HCT116 (cell line): ENCODE measurements at regions not wholly inside any gene's neighbourhood (a gene's known extent, or its start where the extent isn't known, plus 50 kb on each side); places are given as distances from the start of the nearest gene placed in this dataset.

Source experiments
- ATAC-seq: fragments of 200-7000 bp; cut with Tn5 transposase; 2 replicates; pipeline ENCODE4 v1.9.1; 2020; ENCODE audit warnings: mild to moderate bottlenecking, moderate library complexity
- BruUV-seq: library from RNA; stranded (reverse); fragments of 400-500 nt; replicated peaks from 2 replicates; lab custom pipeline; 2021; lab: Mats Ljungman, UMichigan
- CTCF ChIA-PET: fragments of 300-600 bp; sonication (Branson Sonifier 250); formaldehyde crosslinking; loops from one replicate; lab custom pipeline; 2021; ENCODE audit warnings: antibody characterized with exemption; lab: Charles Lee
- POLR2A ChIA-PET: fragments of 300-600, 350-600 bp; sonication (Branson Sonifier 250); formaldehyde crosslinking; loops from one replicate; lab custom pipeline; 2021; ENCODE audit warnings: antibody characterized with exemption; lab: Charles Lee
- RAD21 ChIA-PET, 2 experiments: fragments of 300-600 bp; sonication (Branson Sonifier 250); formaldehyde crosslinking; loops; one replicate each; lab custom pipeline; 2023; ENCODE audit warnings: low total read pairs in 2 of 2; ENCODE audit not compliant: uncharacterized antibody in 2 of 2, unreplicated experiment in 2 of 2, low non-redundant PET in 1 of 2; lab: Charles Lee
- DNase-seq: peaks from one replicate; pipeline ENCODE4 v3.0.0-alpha.2; 2010; ENCODE audit warnings: low read depth, low spot score
- H2AFZ ChIP-seq: fragments of 200-600 bp; shearing (Covaris generic), sonication (generic); 2 replicates; pipeline ENCODE4 v1.6.1; 2017; ENCODE audit warnings: low read depth, mixed run types, mixed read lengths, antibody characterized with exemption, low read length; ENCODE audit not compliant: poor library complexity, severe bottlenecking
- H3K27ac ChIP-seq: 2 replicates; pipeline ENCODE4 v1.5.1; 2012; ENCODE audit warnings: low read depth, low read length
- H3K27me3 ChIP-seq: fragments of 200-600 bp; sonication (generic); 2 replicates; pipeline ENCODE4 v1.6.1; 2016; ENCODE audit warnings: mixed run types, low read length, mixed read lengths; ENCODE audit not compliant: insufficient read depth
- H3K36me3 ChIP-seq, 2 experiments: fragments of 200-500 bp in 1 of 2; fragments of 200-600 bp in 1 of 2; sonication (Bioruptor generic) in 1 of 2; sonication (generic) in 1 of 2; 2 replicates each; pipeline versions ENCODE4 v1.5.1 to v1.6.1; 2014 to 2016; ENCODE audit warnings: low read length in 2 of 2, inconsistent platforms in 1 of 2, mixed read lengths in 1 of 2, mixed run types in 1 of 2; ENCODE audit not compliant: insufficient read depth in 2 of 2, control insufficient read depth in 1 of 2
- H3K4me1 ChIP-seq, 2 experiments: fragments of 200-600 bp in 1 of 2; sonication (generic) in 1 of 2; 2 replicates each; pipeline versions ENCODE4 v1.5.1 to v1.6.1; 2012 to 2017; ENCODE audit warnings: low read length in 2 of 2, inconsistent platforms in 1 of 2, mild to moderate bottlenecking in 1 of 2, mixed read lengths in 1 of 2, mixed run types in 1 of 2, moderate library complexity in 1 of 2; ENCODE audit not compliant: insufficient read depth in 2 of 2, control insufficient read depth in 1 of 2
- H3K4me2 ChIP-seq: fragments of 200-600 bp; sonication (generic); 2 replicates; pipeline ENCODE4 v1.6.1; 2017; ENCODE audit warnings: mixed run types, low read length, mixed read lengths
- H3K4me3 ChIP-seq, 2 experiments: fragments of 200-600 bp in 1 of 2; sonication (generic) in 1 of 2; replicated peaks in 1 of 2; 2 replicates each; pipeline ENCODE4 v1.5.1; 2011 to 2016; ENCODE audit warnings: low read length in 2 of 2, control low read depth in 1 of 2, low read depth in 1 of 2, mild to moderate bottlenecking in 1 of 2, mixed read lengths in 1 of 2, mixed run types in 1 of 2
- H3K79me2 ChIP-seq: fragments of 200-600 bp; sonication (generic); 2 replicates; pipeline ENCODE4 v1.6.1; 2017; ENCODE audit warnings: mild to moderate bottlenecking, mixed run types, low read length, moderate library complexity, mixed read lengths; ENCODE audit not compliant: insufficient read depth
- H3K9ac ChIP-seq: fragments of 200-600 bp; sonication (generic); 2 replicates; pipeline ENCODE4 v1.6.1; 2016; ENCODE audit warnings: low read length, mixed read lengths
- H3K9me2 ChIP-seq: fragments of 200-600 bp; sonication (generic), shearing (Covaris generic); 2 replicates; pipeline ENCODE4 v1.6.1; 2017; ENCODE audit warnings: mixed run types, mild to moderate bottlenecking, moderate library complexity; ENCODE audit not compliant: insufficient read depth
- H3K9me3 ChIP-seq, 2 experiments: fragments of 200-500 bp in 1 of 2; fragments of 200-600 bp in 1 of 2; sonication (Bioruptor generic) in 1 of 2; sonication (generic) in 1 of 2; 2 replicates each; pipeline ENCODE4 v1.6.1; 2014 to 2017; ENCODE audit warnings: low read length in 2 of 2, mixed read lengths in 2 of 2, inconsistent platforms in 1 of 2, low read depth in 1 of 2, mild to moderate bottlenecking in 1 of 2, mixed run types in 1 of 2, moderate library complexity in 1 of 2; ENCODE audit not compliant: control insufficient read depth in 1 of 2, insufficient read depth in 1 of 2
- H4K20me1 ChIP-seq: fragments of 200-600 bp; sonication (generic), shearing (Covaris generic); 2 replicates; pipeline ENCODE4 v1.6.1; 2017; ENCODE audit warnings: mixed run types, mild to moderate bottlenecking, moderate library complexity; ENCODE audit not compliant: insufficient read depth
- CEBPB ChIP-seq: IDR thresholded peaks from 2 replicates; pipeline ENCODE4 v1.6.1; 2012; ENCODE audit warnings: low read depth
- ELF1 ChIP-seq: IDR thresholded peaks from 2 replicates; pipeline ENCODE4 v1.6.1; 2012; ENCODE audit warnings: low read depth, borderline replicate concordance
- EZH2 ChIP-seq: fragments of 200-600 bp; sonication (generic); IDR thresholded peaks from 2 replicates; pipeline ENCODE4 v1.6.1; 2017; ENCODE audit warnings: antibody characterized with exemption, mixed run types
- EZH2phosphoT487 ChIP-seq: fragments of 200-600 bp; IDR thresholded peaks from 2 replicates; pipeline ENCODE4 v1.6.1; 2018; ENCODE audit warnings: antibody characterized with exemption, borderline replicate concordance
- FOSL1 ChIP-seq: IDR thresholded peaks from 2 replicates; pipeline ENCODE4 v1.6.1; 2012; ENCODE audit warnings: low read depth
- JUND ChIP-seq: IDR thresholded peaks from 2 replicates; pipeline ENCODE4 v1.6.1; 2012
- POLR2A ChIP-seq: IDR thresholded peaks from 2 replicates; pipeline ENCODE4 v1.7.0; 2011; ENCODE audit warnings: borderline replicate concordance; ENCODE audit not compliant: insufficient read depth, insufficient read length; ENCODE audit errors: extremely low read depth
- POLR2AphosphoS5 ChIP-seq: IDR thresholded peaks from 2 replicates; pipeline ENCODE4 v1.6.1; 2011; ENCODE audit warnings: mild to moderate bottlenecking, low read depth, low read length, moderate library complexity
- RAD21 ChIP-seq: IDR thresholded peaks from 2 replicates; pipeline ENCODE4 v1.6.1; 2012; ENCODE audit warnings: low read depth, mild to moderate bottlenecking
- SIN3A ChIP-seq: IDR thresholded peaks from 2 replicates; pipeline ENCODE4 v1.6.1; 2012; ENCODE audit warnings: low read depth
- SP1 ChIP-seq: IDR thresholded peaks from 2 replicates; pipeline ENCODE4 v1.6.1; 2012; ENCODE audit warnings: low read depth
- SRF ChIP-seq: IDR thresholded peaks from 2 replicates; pipeline ENCODE4 v1.6.1; 2012; ENCODE audit warnings: low read depth
- TCF7L2 ChIP-seq: IDR thresholded peaks from 2 replicates; pipeline ENCODE4 v1.7.0; 2011; ENCODE audit warnings: borderline replicate concordance, inconsistent platforms; ENCODE audit not compliant: insufficient read depth, insufficient read length; ENCODE audit errors: extremely low read depth
- YY1 ChIP-seq: IDR thresholded peaks from 2 replicates; pipeline ENCODE4 v1.6.1; 2011; ENCODE audit warnings: low read length, low read depth, moderate library complexity, mild to moderate bottlenecking; ENCODE audit not compliant: insufficient replicate concordance; ENCODE audit errors: extremely low read depth
- ZFX ChIP-seq: fragments of 450-650 bp; IDR thresholded peaks from 2 replicates; pipeline ENCODE4 v1.6.1; 2017
- ZNF274 ChIP-seq: fragments of 200-500 bp; sonication (Bioruptor generic); IDR thresholded peaks from 2 replicates; pipeline ENCODE4 v1.6.1; 2014; ENCODE audit warnings: mild to moderate bottlenecking, low read depth, low read length, inconsistent platforms
- intact Hi-C: fragments of 100-400 bp; cut with micrococcal nuclease; formaldehyde crosslinking; loops from 2 replicates; pipeline ENCODE4 v1.10.0; 2022
- TF ChIP-seq, protein P1 (sequence below): IDR thresholded peaks from 2 replicates; pipeline ENCODE4 v1.6.1; 2012; ENCODE audit warnings: low read depth
- TF ChIP-seq, protein P2 (sequence below): IDR thresholded peaks from 2 replicates; pipeline ENCODE4 v1.6.1; 2012
- TF ChIP-seq, protein P3 (sequence below): IDR thresholded peaks from 2 replicates; pipeline ENCODE4 v1.6.1; 2012
- TF ChIP-seq, protein P4 (sequence below): IDR thresholded peaks from 2 replicates; pipeline ENCODE4 v1.6.1; 2011; ENCODE audit warnings: mild to moderate bottlenecking, low read length, moderate library complexity; ENCODE audit not compliant: insufficient replicate concordance; ENCODE audit errors: extremely low read depth

DNA sequence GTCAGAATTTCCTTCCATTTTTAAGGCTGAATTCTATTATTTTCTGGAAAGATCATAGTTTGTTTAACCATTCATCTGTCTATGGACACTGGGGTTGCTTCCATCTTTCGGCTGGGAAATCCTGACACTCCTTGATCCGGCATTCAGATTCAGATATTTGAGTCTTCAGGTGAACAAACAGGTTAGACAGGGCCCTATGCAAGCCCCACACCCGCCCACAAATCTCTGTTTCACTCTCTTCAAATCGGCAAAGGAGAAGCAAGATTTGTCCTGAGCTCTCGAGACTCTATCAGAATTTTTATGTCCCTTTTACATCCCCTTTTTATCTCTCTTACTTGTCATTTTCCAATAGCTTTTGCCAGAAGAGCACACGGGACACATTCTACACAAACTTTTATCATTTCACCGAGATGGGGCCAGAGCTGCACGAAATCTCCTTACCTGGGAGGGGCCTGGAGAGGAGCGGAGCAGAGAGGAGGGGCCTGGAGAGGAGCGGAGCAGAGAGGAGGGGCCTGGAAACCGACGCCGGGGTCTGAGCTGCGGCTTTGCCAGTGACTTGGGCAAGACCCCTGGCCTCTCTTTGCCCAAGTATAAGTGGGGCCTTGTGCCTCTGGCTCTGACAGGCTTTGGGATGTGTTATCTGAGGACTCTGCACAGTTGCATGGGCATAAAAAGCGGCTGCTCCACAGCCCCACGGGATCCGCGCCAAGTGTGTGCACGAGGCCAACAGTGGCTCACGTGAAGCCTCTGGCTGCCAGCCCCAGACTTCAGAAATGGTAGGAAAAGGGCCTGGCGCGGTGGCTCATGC is 54.3 kb upstream of the RBFOX3 start:
- Histone ChIP-seq H3K79me2 (no peaks in the 10 kb centered on the region), H3K9me3 (no peaks in the 10 kb centered on the region), H3K27ac (peak overlapping the region; percentile 53), H3K9ac (peak overlapping the region; percentile 19; the same call in 1 of the 2 replicates), H3K4me1 (peaks cover 15 to 16% of the 10 kb centered on the region in 2 experiments; a peak in 3 of 4 replicates), H3K36me3 (no peaks in the 10 kb centered on the region), H2AFZ (peak overlapping the region; percentile 93), H3K9me2 (no peaks in the 10 kb centered on the region), H4K20me1 (no peaks in the 10 kb centered on the region), H3K4me2 (peak overlapping the region; percentile 81), H3K4me3 (peak overlapping the region; percentile 8 to 32; a peak in 3 of 4 replicates), H3K27me3 (peaks cover 8% of the 10 kb centered on the region; the same call in 1 of the 2 replicates)
- ChIA-PET CTCF (no interaction called here), POLR2A (no interaction called here), RAD21 (no interaction called here)
- intact Hi-C loops: no loop called here
- ATAC-seq (peak; percentile 99), DNase-seq (peak; percentile 29)
- no TSS peak for BruUV-seq
- TF ChIP-seq, protein P1, sequence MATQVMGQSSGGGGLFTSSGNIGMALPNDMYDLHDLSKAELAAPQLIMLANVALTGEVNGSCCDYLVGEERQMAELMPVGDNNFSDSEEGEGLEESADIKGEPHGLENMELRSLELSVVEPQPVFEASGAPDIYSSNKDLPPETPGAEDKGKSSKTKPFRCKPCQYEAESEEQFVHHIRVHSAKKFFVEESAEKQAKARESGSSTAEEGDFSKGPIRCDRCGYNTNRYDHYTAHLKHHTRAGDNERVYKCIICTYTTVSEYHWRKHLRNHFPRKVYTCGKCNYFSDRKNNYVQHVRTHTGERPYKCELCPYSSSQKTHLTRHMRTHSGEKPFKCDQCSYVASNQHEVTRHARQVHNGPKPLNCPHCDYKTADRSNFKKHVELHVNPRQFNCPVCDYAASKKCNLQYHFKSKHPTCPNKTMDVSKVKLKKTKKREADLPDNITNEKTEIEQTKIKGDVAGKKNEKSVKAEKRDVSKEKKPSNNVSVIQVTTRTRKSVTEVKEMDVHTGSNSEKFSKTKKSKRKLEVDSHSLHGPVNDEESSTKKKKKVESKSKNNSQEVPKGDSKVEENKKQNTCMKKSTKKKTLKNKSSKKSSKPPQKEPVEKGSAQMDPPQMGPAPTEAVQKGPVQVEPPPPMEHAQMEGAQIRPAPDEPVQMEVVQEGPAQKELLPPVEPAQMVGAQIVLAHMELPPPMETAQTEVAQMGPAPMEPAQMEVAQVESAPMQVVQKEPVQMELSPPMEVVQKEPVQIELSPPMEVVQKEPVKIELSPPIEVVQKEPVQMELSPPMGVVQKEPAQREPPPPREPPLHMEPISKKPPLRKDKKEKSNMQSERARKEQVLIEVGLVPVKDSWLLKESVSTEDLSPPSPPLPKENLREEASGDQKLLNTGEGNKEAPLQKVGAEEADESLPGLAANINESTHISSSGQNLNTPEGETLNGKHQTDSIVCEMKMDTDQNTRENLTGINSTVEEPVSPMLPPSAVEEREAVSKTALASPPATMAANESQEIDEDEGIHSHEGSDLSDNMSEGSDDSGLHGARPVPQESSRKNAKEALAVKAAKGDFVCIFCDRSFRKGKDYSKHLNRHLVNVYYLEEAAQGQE: no peak
- TF ChIP-seq CEBPB (no peak), POLR2A (no peak), TCF7L2 (no peak), EZH2 (no peak), SP1 (peak; percentile 58; the same call in 1 of the 2 replicates), JUND (no peak), SRF (no peak), ZFX (no peak), FOSL1 (no peak), SIN3A (no peak), ZNF274 (no peak), RAD21 (no peak), ELF1 (no peak), POLR2AphosphoS5 (no peak), EZH2phosphoT487 (no peak), YY1 (no peak)
- TF ChIP-seq, protein P2, sequence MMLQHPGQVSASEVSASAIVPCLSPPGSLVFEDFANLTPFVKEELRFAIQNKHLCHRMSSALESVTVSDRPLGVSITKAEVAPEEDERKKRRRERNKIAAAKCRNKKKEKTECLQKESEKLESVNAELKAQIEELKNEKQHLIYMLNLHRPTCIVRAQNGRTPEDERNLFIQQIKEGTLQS: no peak
- TF ChIP-seq, protein P3, sequence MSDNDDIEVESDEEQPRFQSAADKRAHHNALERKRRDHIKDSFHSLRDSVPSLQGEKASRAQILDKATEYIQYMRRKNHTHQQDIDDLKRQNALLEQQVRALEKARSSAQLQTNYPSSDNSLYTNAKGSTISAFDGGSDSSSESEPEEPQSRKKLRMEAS: peak; percentile 73
- TF ChIP-seq, protein P4, sequence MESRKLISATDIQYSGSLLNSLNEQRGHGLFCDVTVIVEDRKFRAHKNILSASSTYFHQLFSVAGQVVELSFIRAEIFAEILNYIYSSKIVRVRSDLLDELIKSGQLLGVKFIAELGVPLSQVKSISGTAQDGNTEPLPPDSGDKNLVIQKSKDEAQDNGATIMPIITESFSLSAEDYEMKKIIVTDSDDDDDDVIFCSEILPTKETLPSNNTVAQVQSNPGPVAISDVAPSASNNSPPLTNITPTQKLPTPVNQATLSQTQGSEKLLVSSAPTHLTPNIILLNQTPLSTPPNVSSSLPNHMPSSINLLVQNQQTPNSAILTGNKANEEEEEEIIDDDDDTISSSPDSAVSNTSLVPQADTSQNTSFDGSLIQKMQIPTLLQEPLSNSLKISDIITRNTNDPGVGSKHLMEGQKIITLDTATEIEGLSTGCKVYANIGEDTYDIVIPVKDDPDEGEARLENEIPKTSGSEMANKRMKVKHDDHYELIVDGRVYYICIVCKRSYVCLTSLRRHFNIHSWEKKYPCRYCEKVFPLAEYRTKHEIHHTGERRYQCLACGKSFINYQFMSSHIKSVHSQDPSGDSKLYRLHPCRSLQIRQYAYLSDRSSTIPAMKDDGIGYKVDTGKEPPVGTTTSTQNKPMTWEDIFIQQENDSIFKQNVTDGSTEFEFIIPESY: no peak
